GM18870 (cell line): ENCODE measurements at regions not wholly inside any gene's neighbourhood (a gene's known extent, or its start where the extent isn't known, plus 50 kb on each side); places are given as distances from the start of the nearest gene placed in this dataset.

Experiments used
- ATAC-seq: cut with Tn5 transposase; IDR thresholded peaks from one replicate; pipeline ENCODE4 v1.9.1; 2021; ENCODE audit warnings: moderate library complexity; ENCODE audit not compliant: unreplicated experiment

GRCh38 chr20:40547483-40548091 is 141.4 kb downstream of the MAFB start:
- no peak for ATAC-seq

DNA sequence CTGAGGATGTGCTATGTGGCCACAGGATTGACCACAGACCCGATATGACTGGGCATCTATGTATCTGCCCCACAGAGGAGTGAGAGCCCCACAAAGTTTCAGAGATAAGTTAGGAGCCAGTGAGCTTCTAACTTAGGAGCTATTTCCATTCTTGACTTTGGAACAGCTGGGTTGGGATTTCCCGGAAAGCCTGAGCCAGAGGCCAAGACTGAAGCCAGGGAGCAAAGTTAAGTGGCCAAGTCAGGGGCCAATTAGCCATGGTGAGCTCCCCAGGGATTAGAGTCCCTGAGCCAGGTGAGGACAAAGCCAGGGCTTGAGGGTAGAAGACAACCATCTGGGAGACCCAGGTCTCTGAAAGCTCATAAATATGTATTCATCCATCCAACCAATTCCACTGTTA is 143.6 kb downstream of the MAFB start:
- no peak for ATAC-seq

DNA sequence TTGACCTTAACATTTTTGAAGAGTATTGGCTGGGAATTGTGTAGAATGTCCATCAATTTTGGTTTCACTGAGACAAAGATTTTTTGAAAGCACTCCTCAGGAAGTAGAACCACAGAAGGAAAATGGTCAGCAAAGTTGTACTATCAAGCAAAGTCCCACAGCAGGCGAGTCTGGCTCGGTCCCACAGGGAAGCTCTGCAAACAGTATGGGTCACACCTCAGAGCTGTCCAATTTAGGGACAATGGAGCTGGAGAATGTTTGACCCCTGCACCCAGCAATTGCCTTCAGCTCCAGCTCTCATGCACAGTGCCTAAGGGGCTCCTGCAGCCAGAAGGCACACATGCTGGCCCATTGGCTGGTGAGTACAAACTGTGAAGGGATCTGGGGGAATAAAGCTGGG is 147.0 kb downstream of the MAFB start:
- no peak for ATAC-seq

- ATAC-seq, result no peak
Observed at GRCh38 chr20:40540166-40540565, 148.9 kb downstream of the MAFB start.

DNA sequence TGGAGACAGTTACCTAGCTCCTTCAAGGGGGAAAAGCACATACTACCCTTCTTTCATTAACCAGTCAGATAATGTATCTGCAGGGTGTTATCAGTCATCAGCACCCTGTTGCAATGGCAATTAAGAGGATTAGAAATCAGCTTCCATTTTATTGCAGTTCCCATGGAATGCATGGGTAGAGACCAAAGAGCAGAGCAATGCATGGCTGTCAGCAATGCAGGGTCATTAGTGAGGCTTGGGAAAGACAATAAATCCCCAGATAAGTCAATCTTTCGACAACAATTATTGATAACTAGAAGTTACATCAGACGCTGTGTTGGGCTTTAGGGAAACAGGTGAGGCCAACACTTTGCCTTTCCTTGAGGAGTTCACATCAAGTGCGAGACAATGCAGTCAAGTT is 150.9 kb downstream of the MAFB start:
- no peak for ATAC-seq

- ATAC-seq, result no peak
Observed at GRCh38 chr20:40536808-40537207, 152.2 kb downstream of the MAFB start.

DNA sequence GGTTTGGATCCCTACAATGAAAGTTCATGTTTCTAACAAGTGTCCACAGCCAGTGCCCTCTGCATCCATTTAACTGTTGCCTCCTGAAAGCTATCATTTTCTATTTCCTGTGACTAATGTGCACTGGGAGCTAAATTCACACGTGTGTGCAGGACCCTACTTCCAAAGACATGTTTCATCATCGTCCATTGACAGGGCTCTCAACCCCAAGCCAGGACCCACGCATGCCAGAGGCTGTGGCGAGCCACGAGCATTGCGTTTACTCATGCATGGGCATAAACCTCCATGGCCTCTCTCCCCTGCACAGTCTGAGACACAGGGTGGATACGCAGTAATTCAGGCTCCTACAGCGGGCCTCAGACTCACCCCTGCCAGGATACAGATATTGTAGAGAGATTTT is 153.2 kb downstream of the MAFB start:
- no peak for ATAC-seq

GRCh38 chr20:40532103-40532502 is 156.9 kb downstream of the MAFB start:
- no peak for ATAC-seq

- no peak for ATAC-seq
Observed at GRCh38 chr20:40525351-40525750, 163.7 kb downstream of the MAFB start.

DNA sequence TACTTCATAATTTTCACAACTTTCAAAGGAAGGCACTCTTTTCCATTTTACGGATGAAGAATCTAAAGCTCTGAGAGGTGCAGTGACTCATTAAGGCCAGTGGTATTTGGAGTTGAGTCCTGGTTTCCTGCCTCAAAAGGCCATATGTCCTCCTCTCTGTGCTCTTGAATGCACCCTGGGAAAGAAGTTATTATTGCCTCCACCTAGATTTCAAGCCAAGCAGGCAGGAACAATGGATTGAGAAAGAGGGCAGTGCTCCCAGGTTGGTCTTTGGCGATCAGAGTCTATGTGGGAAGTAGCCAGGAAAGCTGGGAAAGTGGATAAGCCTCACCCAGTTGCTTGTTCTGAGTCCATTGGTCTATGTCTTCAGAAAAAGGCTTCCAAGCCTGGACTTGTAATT is 165.0 kb downstream of the MAFB start:
- no peak for ATAC-seq

- ATAC-seq, result no peak
Observed at GRCh38 chr20:40522405-40522804, 166.6 kb downstream of the MAFB start.

DNA sequence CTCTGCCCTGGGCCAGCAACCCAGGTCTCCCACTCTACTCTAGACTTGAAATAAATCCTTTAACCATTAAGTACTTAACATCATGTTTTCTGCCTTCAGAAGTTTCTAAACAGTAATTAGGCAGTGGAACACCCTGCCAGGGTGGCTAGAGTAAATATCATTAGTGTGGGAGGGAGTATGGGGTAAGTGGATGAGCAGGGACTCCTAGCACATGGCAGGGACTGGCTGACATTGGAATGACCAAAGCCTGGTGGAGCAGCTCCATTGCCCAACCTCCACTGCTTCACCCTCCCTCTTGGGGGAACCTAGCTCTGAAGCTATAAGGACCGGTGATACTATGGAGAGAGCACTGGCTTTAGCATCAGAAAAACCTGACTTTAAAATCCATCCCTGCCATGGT is 167.1 kb downstream of the MAFB start:
- ATAC-seq, result no peak

- ATAC-seq, result no peak
Observed at GRCh38 chr20:40519918-40520317, 169.1 kb downstream of the MAFB start.

DNA sequence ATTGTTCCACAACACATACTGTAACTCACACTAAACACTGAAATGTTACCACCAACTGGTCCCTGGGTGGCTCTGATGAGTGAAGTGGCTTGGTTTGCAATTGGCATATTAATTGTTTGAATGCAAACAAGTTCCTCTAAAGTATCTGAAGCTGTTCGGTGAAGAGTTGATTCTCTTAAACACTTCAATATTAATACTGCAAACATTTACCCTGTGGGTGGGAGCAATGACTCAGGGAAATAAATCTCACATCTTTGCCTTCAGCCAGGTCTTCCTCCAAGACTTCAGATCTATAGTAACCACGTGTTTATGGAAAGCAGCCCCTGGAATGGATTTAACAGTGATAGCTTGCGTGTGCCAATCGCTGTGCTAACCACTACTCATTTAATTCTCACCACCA is 176.0 kb downstream of the MAFB start:
- no peak for ATAC-seq

- no peak for ATAC-seq
Observed at GRCh38 chr20:40512591-40512990, 176.4 kb downstream of the MAFB start.

- no peak for ATAC-seq
Observed at GRCh38 chr20:40511478-40511877, 177.6 kb downstream of the MAFB start.

DNA sequence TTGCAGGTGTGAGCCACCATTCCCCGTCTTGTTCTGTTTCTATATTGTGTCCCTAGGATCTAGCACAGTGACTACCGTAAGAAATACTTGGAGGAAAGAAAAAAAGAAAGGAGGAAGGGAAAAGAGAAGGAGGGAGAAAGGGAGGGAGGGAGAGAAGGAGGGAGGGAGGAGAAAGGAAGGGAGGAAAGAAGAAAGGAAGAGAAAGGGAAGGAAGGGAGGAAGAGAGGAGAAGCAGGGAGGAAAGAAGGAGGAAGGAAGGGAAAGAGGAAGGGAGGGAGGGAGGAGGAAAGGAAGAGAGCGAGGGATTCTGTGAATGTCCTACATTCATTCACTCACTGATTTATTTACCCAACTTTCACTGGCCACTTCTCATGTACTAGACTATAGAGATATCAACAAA is 178.4 kb downstream of the MAFB start:
- no peak for ATAC-seq

DNA sequence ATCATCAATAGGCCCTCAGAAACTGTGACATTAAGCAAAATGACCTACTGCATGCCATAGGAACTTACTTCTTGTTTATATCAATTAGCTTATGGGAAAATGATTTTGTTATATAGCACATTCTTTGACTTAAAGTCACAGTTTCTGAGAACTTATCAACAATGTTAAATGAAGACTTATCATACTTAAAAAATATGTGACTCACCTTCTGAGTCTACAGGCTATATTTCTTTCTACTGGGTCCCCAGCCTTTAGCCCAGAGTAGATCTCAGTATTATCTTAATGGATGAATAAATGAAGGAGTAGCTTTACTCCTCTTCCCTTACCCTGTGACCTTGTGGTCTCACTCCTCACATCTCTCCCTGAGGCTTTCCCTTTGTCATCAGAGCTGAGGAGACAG is 180.2 kb downstream of the MAFB start:
- ATAC-seq, result no peak

DNA sequence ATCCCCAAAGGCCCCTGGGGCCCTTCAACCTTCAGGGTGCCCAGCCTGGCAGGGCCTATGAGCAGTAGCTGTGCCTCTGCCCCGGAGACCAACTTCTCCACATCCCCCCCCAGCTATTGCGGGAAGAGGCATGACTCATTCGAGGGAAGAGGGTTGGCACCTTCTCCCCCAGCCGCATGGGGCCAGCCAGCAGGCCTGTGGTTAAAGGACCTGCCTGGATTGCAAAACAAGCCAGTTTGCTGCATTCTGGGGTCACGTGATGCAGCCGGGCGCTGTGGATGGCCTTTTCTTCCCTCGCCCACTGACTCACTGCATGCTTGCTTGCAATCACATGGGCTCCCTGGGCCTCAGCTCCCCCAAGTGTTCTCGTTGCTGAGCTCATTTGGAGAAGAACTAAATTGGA is 182.5 kb downstream of the MAFB start:
- ATAC-seq, result no peak

DNA sequence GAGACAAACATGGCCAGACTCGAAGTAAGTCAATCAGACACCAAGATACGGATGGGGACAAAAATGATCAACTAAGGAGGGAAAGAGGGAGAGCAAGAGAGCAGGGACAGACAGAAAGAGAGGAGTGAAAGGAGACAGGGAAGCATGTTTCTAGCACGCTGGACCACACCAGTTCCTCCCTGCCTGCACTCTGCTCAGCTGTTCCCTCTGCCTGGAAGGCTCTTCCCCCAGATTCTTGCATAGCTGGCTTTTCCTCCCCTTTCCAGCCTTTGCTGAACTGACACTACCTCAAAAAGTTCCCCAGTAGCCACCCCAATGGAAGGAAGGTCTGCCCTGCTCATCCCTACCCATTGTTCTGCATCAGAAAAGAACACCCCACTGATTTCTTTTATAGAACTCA is 185.9 kb downstream of the MAFB start:
- no peak for ATAC-seq

GRCh38 chr20:40502576-40502975 is 186.5 kb downstream of the MAFB start:
- no peak for ATAC-seq

- ATAC-seq, result no peak
Observed at GRCh38 chr20:40499391-40499790, 189.6 kb downstream of the MAFB start.

- no peak for ATAC-seq
Observed at GRCh38 chr20:40497899-40498691, 190.9 kb downstream of the MAFB start.
